GM23338 (cell line): ENCODE measurements at regions not wholly inside any gene's neighbourhood (a gene's known extent, or its start where the extent isn't known, plus 50 kb on each side); places are given as distances from the start of the nearest gene placed in this dataset.

ENCODE experiments used
- ATAC-seq: fragments of 200-7000 bp; cut with Tn5 transposase; 3 replicates; pipeline ENCODE4 v1.9.1; 2020
- DNase-seq: peaks from one replicate; pipeline ENCODE4 v3.0.0-alpha.2; 2015; ENCODE audit warnings: low spot score
- H2AFZ ChIP-seq: fragments of 200-600 bp; sonication (generic); 2 replicates; pipeline ENCODE4 v1.8.0; 2016; ENCODE audit warnings: antibody characterized with exemption, mild to moderate bottlenecking, moderate library complexity
- H3F3A ChIP-seq: fragments of 200-600 bp; sonication (generic); replicated peaks from 2 replicates; pipeline ENCODE4 v1.8.0; 2017; ENCODE audit warnings: antibody characterized with exemption, mixed run types, low read depth
- H3K27ac ChIP-seq: fragments of 200-600 bp; sonication (generic); 2 replicates; pipeline ENCODE4 v1.6.1; 2016; ENCODE audit warnings: low read depth
- H3K27me3 ChIP-seq: fragments of 200-600 bp; sonication (generic); 2 replicates; pipeline ENCODE4 v1.8.0; 2016; ENCODE audit warnings: mild to moderate bottlenecking, mixed run types, moderate library complexity; ENCODE audit not compliant: insufficient read depth
- H3K36me3 ChIP-seq: fragments of 200-600 bp; sonication (generic); 2 replicates; pipeline ENCODE4 v1.8.0; 2016; ENCODE audit warnings: mild to moderate bottlenecking; ENCODE audit not compliant: insufficient read depth
- H3K4me1 ChIP-seq: fragments of 200-600 bp; sonication (generic); 2 replicates; pipeline ENCODE4 v1.8.0; 2016; ENCODE audit warnings: mild to moderate bottlenecking, moderate library complexity; ENCODE audit not compliant: insufficient read depth
- H3K4me2 ChIP-seq: fragments of 200-600 bp; sonication (generic); 2 replicates; pipeline ENCODE4 v1.7.1; 2017; ENCODE audit warnings: mixed run types
- H3K4me3 ChIP-seq: fragments of 200-600 bp; sonication (generic); 2 replicates; pipeline ENCODE4 v1.6.1; 2016; ENCODE audit warnings: mixed run types
- H3K79me2 ChIP-seq: fragments of 200-600 bp; sonication (generic); replicated peaks from 2 replicates; pipeline ENCODE4 v1.8.0; 2017; ENCODE audit warnings: mild to moderate bottlenecking; ENCODE audit not compliant: insufficient read depth
- H3K9me2 ChIP-seq: fragments of 200-600 bp; sonication (generic); 2 replicates; pipeline ENCODE4 v1.8.0; 2017; ENCODE audit not compliant: insufficient read depth
- H4K20me1 ChIP-seq: fragments of 200-600 bp; sonication (generic); replicated peaks from 2 replicates; pipeline ENCODE4 v1.8.0; 2017; ENCODE audit warnings: mild to moderate bottlenecking; ENCODE audit not compliant: insufficient read depth
- H3K27ac Mint-ChIP-seq: 2 replicates; pipeline ENCODE4 v1.8.0; 2020; ENCODE audit warnings: inconsistent platforms, mild to moderate bottlenecking, moderate library complexity, mixed read lengths
- H3K27me3 Mint-ChIP-seq: 3 replicates; pipeline ENCODE4 v1.8.0; 2022; ENCODE audit warnings: low read depth, mild to moderate bottlenecking, moderate library complexity, mixed read lengths, inconsistent platforms; ENCODE audit not compliant: insufficient read depth, poor library complexity
- H3K36me3 Mint-ChIP-seq: 3 replicates; pipeline ENCODE4 v1.8.0; 2021; ENCODE audit warnings: low read depth, mild to moderate bottlenecking, inconsistent platforms, moderate library complexity, mixed read lengths
- H3K4me1 Mint-ChIP-seq: 3 replicates; pipeline ENCODE4 v1.8.0; 2020; ENCODE audit warnings: mild to moderate bottlenecking, inconsistent platforms, mixed read lengths
- H3K4me3 Mint-ChIP-seq: 3 replicates; pipeline ENCODE4 v1.8.0; 2021; ENCODE audit warnings: moderate library complexity, mild to moderate bottlenecking, inconsistent platforms, mixed read lengths
- H3K9me3 Mint-ChIP-seq: 3 replicates; pipeline ENCODE4 v1.8.0; 2020; ENCODE audit warnings: moderate library complexity, mild to moderate bottlenecking, inconsistent platforms, mixed read lengths
- CREB1 ChIP-seq: fragments of 250-450 bp; sonication (Bioruptor Pico); IDR thresholded peaks from 2 replicates; pipeline ENCODE4 v1.5.0; 2020; ENCODE audit warnings: low read depth, mild to moderate bottlenecking, moderate library complexity
- EZH2 ChIP-seq: fragments of 200-600 bp; sonication (generic); IDR thresholded peaks from one replicate; pipeline ENCODE4 v1.8.0; 2017; ENCODE audit warnings: antibody characterized with exemption, mild to moderate bottlenecking, low read depth; ENCODE audit not compliant: unreplicated experiment
- JUNB ChIP-seq: IDR thresholded peaks from one replicate; pipeline ENCODE4 v1.6.1; 2016; ENCODE audit warnings: antibody characterized with exemption; ENCODE audit not compliant: unreplicated experiment
- NANOG ChIP-seq: IDR thresholded peaks from 2 replicates; pipeline ENCODE4 v1.6.1; 2016; ENCODE audit warnings: antibody characterized with exemption, borderline replicate concordance
- REST ChIP-seq: IDR thresholded peaks from one replicate; pipeline ENCODE4 v1.6.1; 2018; ENCODE audit warnings: antibody characterized with exemption; ENCODE audit not compliant: unreplicated experiment
- STAT1 ChIP-seq: IDR thresholded peaks from one replicate; pipeline ENCODE4 v1.6.1; 2016; ENCODE audit warnings: antibody characterized with exemption; ENCODE audit not compliant: unreplicated experiment
- ZNF114 ChIP-seq: fragments of 250-450 bp; sonication (Bioruptor Pico); IDR thresholded peaks from 2 replicates; pipeline ENCODE4 v1.5.0; 2020; ENCODE audit warnings: mild to moderate bottlenecking, moderate library complexity
- TF ChIP-seq, protein P1 (sequence below): IDR thresholded peaks from 2 replicates; pipeline ENCODE4 v1.6.1; 2016; ENCODE audit warnings: antibody characterized with exemption

DNA sequence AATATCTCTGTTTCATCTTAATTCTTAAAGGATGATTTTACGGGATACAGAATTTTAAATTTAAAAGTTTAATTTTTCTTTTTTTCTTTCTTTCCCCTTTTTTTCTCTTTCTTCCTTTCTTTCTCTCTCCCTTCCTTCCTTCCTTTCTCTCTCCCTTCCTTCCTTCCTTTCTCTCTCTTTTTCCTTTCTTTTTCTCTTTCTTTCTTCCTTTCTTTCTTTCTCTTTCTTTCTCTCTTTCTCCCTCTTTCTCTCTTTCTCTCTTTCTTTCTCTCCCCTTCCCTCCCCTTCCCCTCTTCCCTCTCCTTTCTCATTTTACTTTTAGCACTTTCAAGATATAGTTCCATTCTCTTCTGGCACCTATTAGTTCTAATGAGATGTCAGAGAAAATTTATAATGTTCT, 61.4 kb upstream of the ADRB2 start (continued):
- TF ChIP-seq NANOG (no peak), EZH2 (no peak), REST (no peak), ZNF114 (CRISPR knock-in tag) (no peak)

DNA sequence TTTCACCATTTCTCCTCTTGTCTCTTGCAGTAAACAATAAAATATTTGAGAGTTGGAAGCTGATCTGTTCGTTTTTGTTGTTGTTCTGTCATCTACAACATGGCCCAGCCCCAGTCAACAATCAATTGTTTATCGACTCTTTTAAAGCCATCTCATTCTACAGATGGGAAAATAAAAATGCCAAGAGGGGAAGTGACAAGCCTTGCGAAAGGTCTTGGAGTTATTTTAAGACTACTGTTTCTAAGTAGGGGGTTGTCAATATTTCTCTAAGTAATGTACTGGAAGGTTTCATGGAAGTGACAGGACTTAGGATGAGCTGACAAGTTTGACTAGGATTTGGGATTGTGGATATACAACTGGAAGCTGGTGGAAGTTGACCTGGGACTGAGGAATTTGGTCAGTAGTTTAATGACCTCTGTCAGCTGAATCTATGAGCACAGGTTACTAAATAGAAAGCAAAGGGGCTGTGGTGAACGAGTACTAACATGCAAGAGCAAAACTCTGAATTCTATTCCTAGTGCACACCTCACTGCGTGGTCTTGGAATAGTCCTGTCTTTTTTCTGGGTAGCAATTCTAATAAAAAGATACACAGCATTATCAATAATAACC, 57.5 kb upstream of the ADRB2 start:
- no peak overlapping the region for H3K4me3 Mint-ChIP-seq

DNA sequence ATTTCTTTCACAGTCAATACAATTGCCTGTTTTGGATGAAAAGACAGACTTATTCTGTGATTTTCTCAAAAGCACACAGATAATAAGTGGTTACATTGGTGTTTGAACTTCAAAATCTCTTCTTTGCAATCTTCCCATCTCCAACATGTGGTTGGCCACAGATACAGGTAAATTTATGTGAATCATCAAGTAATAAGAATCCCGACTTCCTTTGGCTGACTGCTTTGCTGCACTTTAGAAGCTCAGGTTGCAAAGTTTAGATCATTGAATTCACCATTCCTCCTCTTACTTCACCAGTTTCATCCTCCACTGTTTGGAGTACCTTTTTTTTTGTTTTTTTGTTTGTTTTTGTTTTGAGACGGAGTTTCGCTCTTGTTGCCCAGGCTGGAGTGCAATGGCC, 56.5 kb upstream of the ADRB2 start:
- H3K4me1 ChIP-seq: peaks cover 15% of the 10 kb centered on the region
- no peaks in the 10 kb centered on the region for H3K79me2 ChIP-seq
- no peaks in the 10 kb centered on the region for H4K20me1 ChIP-seq
- ATAC-seq (no peak), DNase-seq (no peak)
- no peak overlapping the region for H3K4me2 ChIP-seq
- Mint-ChIP-seq H3K4me1 (peaks cover 14% of the 10 kb centered on the region; the same call in 2 of the 3 replicates), H3K4me3 (no peak overlapping the region), H3K27me3 (no peaks in the 10 kb centered on the region), H3K9me3 (no peaks in the 10 kb centered on the region), H3K36me3 (no peaks in the 10 kb centered on the region), H3K27ac (no peak overlapping the region)
- H3K4me3 ChIP-seq: no peak overlapping the region
- no peaks in the 10 kb centered on the region for H3F3A ChIP-seq
- peaks cover 8% of the 10 kb centered on the region for H3K9me2 ChIP-seq
- TF ChIP-seq JUNB (no peak), REST (no peak), NANOG (no peak), ZNF114 (CRISPR knock-in tag) (no peak), STAT1 (no peak), CREB1 (no peak)
- TF ChIP-seq, protein P1, sequence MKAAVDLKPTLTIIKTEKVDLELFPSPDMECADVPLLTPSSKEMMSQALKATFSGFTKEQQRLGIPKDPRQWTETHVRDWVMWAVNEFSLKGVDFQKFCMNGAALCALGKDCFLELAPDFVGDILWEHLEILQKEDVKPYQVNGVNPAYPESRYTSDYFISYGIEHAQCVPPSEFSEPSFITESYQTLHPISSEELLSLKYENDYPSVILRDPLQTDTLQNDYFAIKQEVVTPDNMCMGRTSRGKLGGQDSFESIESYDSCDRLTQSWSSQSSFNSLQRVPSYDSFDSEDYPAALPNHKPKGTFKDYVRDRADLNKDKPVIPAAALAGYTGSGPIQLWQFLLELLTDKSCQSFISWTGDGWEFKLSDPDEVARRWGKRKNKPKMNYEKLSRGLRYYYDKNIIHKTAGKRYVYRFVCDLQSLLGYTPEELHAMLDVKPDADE: no peak
- no peak overlapping the region for H2AFZ ChIP-seq
- H3K36me3 ChIP-seq: no peaks in the 10 kb centered on the region
- no peaks in the 10 kb centered on the region for H3K27me3 ChIP-seq
- no peak overlapping the region for H3K27ac ChIP-seq

More for the DNA sequence above, 57.5 kb upstream of the ADRB2 start:
- Histone ChIP-seq H3K36me3 (no peaks in the 10 kb centered on the region), H3K9me2 (peaks cover 8% of the 10 kb centered on the region), H3F3A (no peaks in the 10 kb centered on the region), H4K20me1 (no peaks in the 10 kb centered on the region), H3K4me3 (no peak overlapping the region), H3K4me1 (peaks cover 5% of the 10 kb centered on the region), H3K27me3 (no peaks in the 10 kb centered on the region), H2AFZ (no peak overlapping the region), H3K4me2 (no peak overlapping the region), H3K79me2 (no peaks in the 10 kb centered on the region), H3K27ac (no peak overlapping the region)
- ATAC-seq (no peak), DNase-seq (no peak)
- no peaks in the 10 kb centered on the region for H3K27me3 Mint-ChIP-seq
- H3K36me3 Mint-ChIP-seq: no peaks in the 10 kb centered on the region
- H3K4me1 Mint-ChIP-seq: peaks cover 6% of the 10 kb centered on the region; the same call in 2 of the 3 replicates
- no peak overlapping the region for H3K27ac Mint-ChIP-seq
- H3K9me3 Mint-ChIP-seq: no peaks in the 10 kb centered on the region
- no peak for TF ChIP-seq JUNB
